ENCODE measurements at regions not wholly inside any gene's neighbourhood (a gene's known extent, or its start where the extent isn't known, plus 50 kb on each side); places are given as distances from the start of the nearest gene placed in this dataset.

DNA sequence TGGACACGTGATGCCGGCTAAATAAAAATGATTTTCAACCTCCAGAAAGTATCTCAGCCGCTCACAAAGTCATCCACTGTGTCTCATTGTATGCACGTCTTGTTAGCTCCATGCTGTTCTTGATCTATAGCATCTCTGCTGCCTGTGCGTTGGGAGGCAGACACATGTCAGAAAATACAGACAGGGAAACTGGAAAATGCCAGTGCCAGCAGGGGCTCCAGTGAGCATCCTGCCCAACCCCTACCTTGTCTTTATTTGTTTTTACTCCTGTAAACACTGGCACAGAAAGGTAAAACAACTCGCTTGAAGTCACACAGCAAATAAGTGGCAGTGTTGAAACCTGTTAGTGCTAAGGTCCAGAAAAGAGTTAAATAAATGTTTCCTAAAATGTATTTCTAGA lies 208.1 kb upstream of the ASIC2 start:
- H3K27ac ChIP-seq (ENCODE audit: control insufficient read depth, insufficient read depth): no peak overlapping the region
- H3K9me3 ChIP-seq (replicated peaks; ENCODE audit: control insufficient read depth, insufficient read depth, low read length): no peaks in the 10 kb centered on the region
- RAD21 ChIA-PET (ENCODE audit: unreplicated experiment): no interaction called here
- POLR2A ChIA-PET: no interaction called here
- no peak for DNase-seq (ENCODE audit: low read depth, low spot score)
- no peak overlapping the region for H3K9ac ChIP-seq (ENCODE audit: control insufficient read depth, insufficient read depth, low read length)
- no peaks in the 10 kb centered on the region for H3K4me1 ChIP-seq (ENCODE audit: control insufficient read depth, insufficient read depth, low read length)
- CTCF ChIA-PET: no interaction called here
- no peak overlapping the region for H3K4me3 ChIP-seq
- WGBS (ENCODE audit: insufficient coverage, insufficient replicate concordance, low lambda C conversion rate, missing lambda C conversion rate): 27% methylated on average over 6 of the region's 6 CpGs
- no peak overlapping the region for H3K4me2 ChIP-seq (ENCODE audit: control insufficient read depth, insufficient read depth)
- TF ChIP-seq, protein P1, sequence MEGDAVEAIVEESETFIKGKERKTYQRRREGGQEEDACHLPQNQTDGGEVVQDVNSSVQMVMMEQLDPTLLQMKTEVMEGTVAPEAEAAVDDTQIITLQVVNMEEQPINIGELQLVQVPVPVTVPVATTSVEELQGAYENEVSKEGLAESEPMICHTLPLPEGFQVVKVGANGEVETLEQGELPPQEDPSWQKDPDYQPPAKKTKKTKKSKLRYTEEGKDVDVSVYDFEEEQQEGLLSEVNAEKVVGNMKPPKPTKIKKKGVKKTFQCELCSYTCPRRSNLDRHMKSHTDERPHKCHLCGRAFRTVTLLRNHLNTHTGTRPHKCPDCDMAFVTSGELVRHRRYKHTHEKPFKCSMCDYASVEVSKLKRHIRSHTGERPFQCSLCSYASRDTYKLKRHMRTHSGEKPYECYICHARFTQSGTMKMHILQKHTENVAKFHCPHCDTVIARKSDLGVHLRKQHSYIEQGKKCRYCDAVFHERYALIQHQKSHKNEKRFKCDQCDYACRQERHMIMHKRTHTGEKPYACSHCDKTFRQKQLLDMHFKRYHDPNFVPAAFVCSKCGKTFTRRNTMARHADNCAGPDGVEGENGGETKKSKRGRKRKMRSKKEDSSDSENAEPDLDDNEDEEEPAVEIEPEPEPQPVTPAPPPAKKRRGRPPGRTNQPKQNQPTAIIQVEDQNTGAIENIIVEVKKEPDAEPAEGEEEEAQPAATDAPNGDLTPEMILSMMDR (IDR thresholded peaks at IDR 0.05 in 2 of 3, conservative IDR thresholded peaks at IDR 0.05 in 1 of 3; ENCODE audit: control insufficient read depth in 2 of 3, extremely low read depth in 1 of 3, insufficient read depth in 1 of 3, low read depth in 3 of 3, low read length in 3 of 3): 0 out of 6 replicates have a peak, but pooled peaks of 1 of the 3 experiments have one; percentile 1
- TF ChIP-seq HDAC6 (IDR thresholded peaks at IDR 0.05; ENCODE audit: unreplicated experiment): no peak
- H4K20me1 ChIP-seq (ENCODE audit: control insufficient read depth, insufficient read depth): no peaks in the 10 kb centered on the region
- SMC1A ChIA-PET (ENCODE audit: uncharacterized antibody, unreplicated experiment): interaction anchor here (2.1 kb wide), 1 partner anchor 42 kb away, joined by 19 read pairs; no protein-coding TSS in a partner anchor
- no peak for FAIRE-seq
- H3K36me3 ChIP-seq (ENCODE audit: control insufficient read depth in 2 of 2, insufficient read depth in 2 of 2, low read length in 1 of 2): no peaks in the 10 kb centered on the region
- BruUV-seq (replicated peaks): no TSS peak
- in situ Hi-C loops (cut with MboI): no loop called here
- no peak overlapping the region for H2AFZ ChIP-seq (ENCODE audit: control insufficient read depth, low read depth, low read length)
- intact Hi-C loops (cut with micrococcal nuclease; ENCODE audit: unreplicated experiment): no loop called here
- no peaks in the 10 kb centered on the region for H3K79me2 ChIP-seq (ENCODE audit: control insufficient read depth, insufficient read depth, low read length)
- no peak for ATAC-seq
- H3K27me3 ChIP-seq (replicated peaks in 1 of 2; ENCODE audit: control insufficient read depth in 2 of 2, insufficient read depth in 2 of 2, low read length in 1 of 2): no peaks in the 10 kb centered on the region

DNA sequence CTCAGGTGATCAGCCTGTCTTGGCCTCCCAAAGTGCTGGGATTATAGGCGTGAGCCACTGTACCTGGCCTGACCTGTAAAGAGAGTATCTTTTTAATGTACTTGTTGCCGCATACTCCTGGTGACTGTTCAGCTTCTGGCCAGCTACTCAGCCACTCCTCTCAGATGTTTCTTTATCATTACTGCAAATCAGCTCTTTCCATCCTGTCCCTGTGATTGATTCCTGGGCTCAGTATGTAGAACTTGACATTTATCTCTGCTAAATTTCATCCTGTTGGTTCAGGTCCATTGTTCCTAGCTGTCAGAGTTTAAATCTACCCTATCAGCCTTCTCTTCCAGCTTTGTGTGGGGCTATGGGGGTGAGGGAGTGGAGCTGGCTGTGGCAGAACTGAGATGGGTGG lies 211.5 kb upstream of the ASIC2 start:
- Histone ChIP-seq H3K9me3 (replicated peaks; ENCODE audit: control insufficient read depth, insufficient read depth, low read length) (no peaks in the 10 kb centered on the region), H3K36me3 (ENCODE audit: control insufficient read depth in 2 of 2, insufficient read depth in 2 of 2, low read length in 1 of 2) (no peaks in the 10 kb centered on the region), H3K27ac (ENCODE audit: control insufficient read depth, insufficient read depth) (no peak overlapping the region), H2AFZ (ENCODE audit: control insufficient read depth, low read depth, low read length) (no peak overlapping the region), H3K27me3 (replicated peaks in 1 of 2; ENCODE audit: control insufficient read depth in 2 of 2, insufficient read depth in 2 of 2, low read length in 1 of 2) (no peaks in the 10 kb centered on the region), H4K20me1 (ENCODE audit: control insufficient read depth, insufficient read depth) (no peaks in the 10 kb centered on the region), H3K4me1 (ENCODE audit: control insufficient read depth, insufficient read depth, low read length) (no peaks in the 10 kb centered on the region), H3K4me2 (ENCODE audit: control insufficient read depth, insufficient read depth) (no peak overlapping the region), H3K4me3 (no peak overlapping the region), H3K9ac (ENCODE audit: control insufficient read depth, insufficient read depth, low read length) (no peak overlapping the region), H3K79me2 (ENCODE audit: control insufficient read depth, insufficient read depth, low read length) (no peaks in the 10 kb centered on the region)
- TF ChIP-seq HCFC1 (IDR thresholded peaks at IDR 0.05; ENCODE audit: low read length) (no peak), ASH2L (IDR thresholded peaks at IDR 0.05; ENCODE audit: borderline replicate concordance, low read depth) (no peak), HDAC6 (IDR thresholded peaks at IDR 0.05; ENCODE audit: unreplicated experiment) (no peak), SRF (IDR thresholded peaks at IDR 0.05; ENCODE audit: low read depth in 2 of 2, low read length in 2 of 2) (no peak), PAX8 (IDR thresholded peaks at IDR 0.05) (no peak)
- no peak for FAIRE-seq
- POLR2A ChIA-PET: no interaction called here
- SMC1A ChIA-PET (ENCODE audit: uncharacterized antibody, unreplicated experiment): interaction anchor here (1.0 to 2.4 kb wide), 3 partner anchors 10 to 44 kb away, joined by 4 to 8 read pairs (median 6); no protein-coding TSS in a partner anchor
- ATAC-seq: no peak
- 50% methylated on average over 2 of the region's 2 CpGs for WGBS (ENCODE audit: insufficient coverage, insufficient replicate concordance, low lambda C conversion rate, missing lambda C conversion rate)
- RAD21 ChIA-PET (ENCODE audit: unreplicated experiment): no interaction called here
- no peak for DNase-seq (ENCODE audit: low read depth, low spot score)
- no TSS peak for BruUV-seq (replicated peaks)
- intact Hi-C loops (cut with micrococcal nuclease; ENCODE audit: unreplicated experiment) (no loop called here), in situ Hi-C loops (cut with MboI) (no loop called here)
- CTCF ChIA-PET: interaction anchor here (1.3 to 1.8 kb wide), 2 partner anchors 8 to 14 kb away, joined by 4 to 12 read pairs; no protein-coding TSS in a partner anchor

All from GM12878 (cell line).